Activated T-cell treated with anti-CD3 and anti-CD28 coated beads, Interleukin-2, amount 50 U/mL, for 48 hours (primary cell): ENCODE measurements at regions not wholly inside any gene's neighbourhood (a gene's known extent, or its start where the extent isn't known, plus 50 kb on each side); places are given as distances from the start of the nearest gene placed in this dataset.
"Not testable (repeated sequence)": the region's sequence is repeated elsewhere in the genome, so short reads cannot be mapped to it uniquely, and the experiment has no call there.

ENCODE experiments used
- DNase-seq, 2 experiments: peaks; one replicate each; pipeline ENCODE4 v3.0.0-alpha.2; 2020

GRCh38 chr4:126757219-126757618 lies 875.5 kb upstream of the INTU start:
- no peak for DNase-seq

DNA sequence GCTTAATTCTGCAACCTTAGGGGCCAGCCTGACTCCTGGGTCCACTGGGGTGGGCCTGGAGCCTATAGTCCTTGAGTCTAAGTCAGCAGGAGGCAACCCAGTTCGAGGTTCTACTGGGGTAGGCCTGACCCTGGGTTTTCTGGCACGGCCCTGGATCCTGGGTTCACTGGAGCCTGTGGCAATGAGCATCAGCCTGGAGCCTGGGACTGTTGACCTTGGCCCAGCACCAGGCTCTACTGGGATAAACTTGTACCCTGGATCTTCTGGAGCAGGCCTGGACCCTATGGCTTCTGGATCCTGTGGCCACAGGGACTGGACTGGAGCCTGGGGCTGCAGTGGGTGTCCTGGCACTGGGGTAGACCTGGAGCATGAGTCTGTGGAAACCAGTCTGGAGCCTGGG lies 874.3 kb upstream of the INTU start:
- DNase-seq: no peak

DNA sequence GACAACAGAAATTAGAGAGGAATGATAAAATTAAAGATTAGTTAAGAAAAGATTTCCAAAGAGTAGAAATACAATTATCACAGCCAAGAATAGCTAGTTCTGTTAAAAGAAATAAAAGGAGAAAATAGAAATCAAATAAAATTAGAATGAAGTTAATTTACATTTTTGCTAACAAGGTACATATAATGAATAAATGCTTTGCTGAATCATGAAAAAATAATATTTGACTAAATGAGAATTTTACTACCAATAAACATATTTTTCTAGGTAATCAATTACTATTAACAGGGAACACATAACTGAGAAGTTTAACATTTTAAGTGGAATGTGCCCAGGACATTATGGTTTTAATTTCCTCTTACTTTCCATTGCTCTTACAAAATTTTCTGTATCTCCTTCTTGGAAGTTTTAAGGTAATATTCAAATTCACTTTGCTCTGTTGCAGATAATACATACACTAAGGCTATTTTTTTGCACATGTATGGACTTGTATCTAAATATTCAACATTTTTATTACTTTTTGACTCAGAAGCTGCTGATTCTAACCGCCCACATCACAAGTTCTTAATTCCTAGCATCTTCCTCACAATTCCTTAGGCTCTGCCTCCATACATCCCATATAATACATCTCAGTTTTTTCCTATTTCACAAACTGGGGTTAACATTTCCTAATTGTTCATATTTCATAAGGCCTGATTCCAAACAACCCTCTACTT lies 870.7 kb upstream of the INTU start:
- DNase-seq: no peak

- no peak for DNase-seq
Measured at GRCh38 chr4:126762663-126763247, 870.0 kb upstream of the INTU start.

GRCh38 chr4:126766241-126766640 lies 866.5 kb upstream of the INTU start:
- no peak for DNase-seq

DNA sequence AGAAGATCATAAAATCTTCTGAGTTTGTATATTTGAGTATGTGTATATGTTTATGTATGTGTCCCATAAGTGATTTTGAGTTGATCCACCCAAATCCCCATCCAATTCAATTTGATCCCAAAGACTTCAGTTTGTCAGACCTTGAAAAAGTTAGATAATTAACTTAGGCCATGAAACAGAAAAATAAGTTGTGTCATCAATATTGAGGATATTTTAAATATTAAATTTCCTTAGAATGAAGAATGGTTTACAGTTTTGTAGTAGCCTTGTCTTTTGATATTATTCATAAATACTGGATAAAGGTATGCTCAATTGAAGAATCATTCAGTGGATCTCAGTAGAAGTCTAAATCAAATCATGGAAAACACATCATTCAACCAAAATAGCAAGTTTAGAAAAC lies 864.4 kb upstream of the INTU start:
- DNase-seq: no peak

DNA sequence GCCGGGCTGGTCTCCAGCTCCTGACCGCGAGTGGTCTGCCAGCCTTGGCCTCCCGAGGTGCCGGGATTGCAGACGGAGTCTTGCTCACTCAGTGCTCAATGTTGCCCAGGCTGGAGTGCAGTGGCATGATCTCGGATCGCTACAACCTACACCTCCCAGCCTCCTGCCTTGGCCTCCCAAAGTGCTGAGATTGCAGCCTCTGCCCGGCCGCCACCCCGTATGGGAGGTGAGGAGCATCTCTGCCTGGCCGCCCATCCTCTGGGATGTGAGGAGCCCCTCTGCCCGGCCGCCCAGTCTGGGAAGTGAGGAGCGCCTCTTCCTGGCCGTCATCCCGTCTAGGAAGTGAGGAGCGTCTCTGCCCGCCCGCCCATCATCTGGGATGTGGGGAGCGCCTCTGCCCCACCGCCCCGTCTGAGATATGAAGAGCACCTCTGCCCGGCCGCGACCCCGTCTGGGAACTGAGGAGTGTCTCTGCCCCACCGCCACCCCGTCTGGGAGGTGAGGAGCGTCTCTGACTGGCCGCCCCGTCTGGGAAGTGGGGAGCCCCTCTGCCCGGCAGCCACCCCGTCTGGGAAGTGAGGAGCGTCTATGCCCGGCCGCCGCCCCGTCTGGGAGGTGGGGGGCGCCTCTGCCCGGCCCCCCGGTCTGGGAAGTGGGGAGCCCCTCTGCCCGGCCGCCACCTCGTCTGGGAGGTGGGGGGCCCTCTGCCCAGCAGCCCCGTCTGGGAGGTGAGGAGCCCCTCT lies 861.8 kb upstream of the INTU start:
- not testable (repeated sequence) for DNase-seq

GRCh38 chr4:126771618-126772017 lies 861.1 kb upstream of the INTU start:
- DNase-seq: not testable (repeated sequence)

GRCh38 chr4:126772662-126773061 lies 860.1 kb upstream of the INTU start:
- DNase-seq: no peak

- no peak for DNase-seq
Measured at GRCh38 chr4:126775485-126776106, 857.2 kb upstream of the INTU start.

DNA sequence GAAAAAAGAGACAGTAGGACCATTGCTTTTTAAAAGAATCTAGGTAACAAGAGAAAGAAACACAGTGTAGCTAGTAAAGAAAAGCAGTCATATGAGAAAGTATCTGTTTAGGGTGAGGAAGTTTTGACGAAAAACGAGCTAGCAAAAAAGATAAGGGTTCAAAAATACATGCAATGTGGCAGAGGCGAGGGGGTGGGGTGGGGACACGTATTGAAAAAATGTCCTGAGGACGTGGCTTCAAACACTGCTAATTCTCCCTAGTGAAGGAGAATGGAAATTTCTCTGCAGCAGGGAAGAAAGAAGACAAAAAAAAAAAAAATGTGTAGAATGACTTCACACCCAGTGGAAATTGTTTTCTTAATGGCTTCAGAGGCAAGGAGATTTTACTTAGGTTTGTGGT lies 856.4 kb upstream of the INTU start:
- no peak for DNase-seq

- no peak for DNase-seq
Measured at GRCh38 chr4:126777649-126778048, 855.1 kb upstream of the INTU start.

GRCh38 chr4:126778348-126778747 lies 854.4 kb upstream of the INTU start:
- DNase-seq: no peak

DNA sequence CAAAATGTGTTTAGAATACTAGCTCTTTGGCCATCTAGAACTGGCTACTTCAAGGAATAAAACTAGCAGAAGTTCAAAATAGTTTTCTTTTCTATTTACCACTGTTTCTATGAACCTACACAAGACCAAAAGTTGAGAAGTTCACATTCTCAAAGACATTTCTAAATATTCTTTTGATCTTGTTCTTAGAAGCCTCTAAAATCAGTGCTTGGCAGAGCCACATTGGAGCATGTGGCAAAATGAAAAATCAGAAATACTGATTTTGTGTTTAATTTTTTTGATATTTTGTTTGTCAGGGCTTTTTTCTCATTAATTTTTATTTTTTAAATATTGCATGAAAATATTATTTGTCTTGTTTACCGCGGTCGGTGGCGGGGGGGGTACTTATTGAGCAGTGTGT lies 853.8 kb upstream of the INTU start:
- no peak for DNase-seq

- DNase-seq: no peak
Measured at GRCh38 chr4:126779436-126780166, 853.2 kb upstream of the INTU start.

DNA sequence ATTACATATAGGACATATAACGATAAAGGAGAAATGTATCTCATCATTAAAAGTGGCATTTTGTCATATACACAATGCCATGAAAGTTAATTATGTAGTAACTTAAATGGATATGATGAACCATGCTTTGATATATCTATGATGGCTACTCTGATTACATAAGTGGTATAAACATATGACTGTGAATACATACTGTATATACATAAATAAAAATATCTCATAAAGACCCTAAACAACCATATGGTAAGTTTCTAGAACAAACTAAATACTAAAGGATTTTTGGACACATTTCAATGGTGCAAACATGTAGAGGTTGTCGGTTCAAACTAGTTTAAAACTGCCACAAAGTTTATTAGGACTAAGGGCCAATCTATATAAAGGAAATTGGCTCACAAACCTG lies 849.6 kb upstream of the INTU start:
- DNase-seq: no peak

DNA sequence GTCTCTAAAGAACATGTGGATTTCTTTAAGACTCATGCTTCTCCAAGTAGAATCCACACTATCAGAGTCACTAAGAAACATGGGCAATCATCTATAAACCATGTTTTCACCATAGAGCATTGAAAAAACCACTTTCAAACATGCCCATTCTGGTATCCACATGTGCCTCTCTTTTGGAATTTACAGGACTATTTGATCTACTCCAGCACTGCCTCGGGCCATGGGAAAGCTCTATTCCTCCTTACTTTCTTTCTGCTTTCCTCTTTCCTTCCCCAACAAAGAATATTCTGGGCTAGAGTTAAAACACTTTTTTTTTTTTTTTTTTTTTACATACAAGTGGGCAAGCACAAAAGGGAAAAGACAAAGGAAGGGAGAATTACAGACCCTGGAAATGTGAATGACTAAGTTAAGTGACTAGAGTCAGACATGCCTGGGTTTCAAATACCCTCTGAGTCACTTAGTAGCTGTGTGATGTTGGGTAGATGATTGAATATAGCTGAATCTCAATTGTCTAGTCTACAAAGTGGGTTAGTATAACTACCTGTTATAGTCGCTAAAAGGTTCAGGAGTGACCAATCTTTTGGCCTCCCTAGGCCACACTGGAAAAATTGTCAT lies 847.7 kb upstream of the INTU start:
- DNase-seq: no peak

DNA sequence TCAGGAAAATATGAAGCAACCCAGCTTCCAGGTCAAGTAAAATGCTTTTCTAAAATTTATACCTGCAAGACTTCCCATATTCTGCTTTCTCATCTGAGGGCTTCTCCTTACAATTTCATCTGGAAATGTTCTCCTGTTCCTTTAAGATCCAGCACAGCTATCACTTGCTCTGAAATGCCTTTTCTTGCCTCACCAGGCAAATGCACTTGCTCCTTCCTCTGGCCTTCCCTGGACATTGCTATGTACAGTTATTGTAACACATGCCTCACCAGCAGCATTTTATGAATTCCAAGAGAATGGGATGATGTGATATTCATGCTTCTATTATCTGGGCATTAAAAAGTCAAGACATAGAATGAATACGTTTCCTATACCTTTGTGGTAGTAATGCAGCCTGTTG lies 842.1 kb upstream of the INTU start:
- DNase-seq: no peak

DNA sequence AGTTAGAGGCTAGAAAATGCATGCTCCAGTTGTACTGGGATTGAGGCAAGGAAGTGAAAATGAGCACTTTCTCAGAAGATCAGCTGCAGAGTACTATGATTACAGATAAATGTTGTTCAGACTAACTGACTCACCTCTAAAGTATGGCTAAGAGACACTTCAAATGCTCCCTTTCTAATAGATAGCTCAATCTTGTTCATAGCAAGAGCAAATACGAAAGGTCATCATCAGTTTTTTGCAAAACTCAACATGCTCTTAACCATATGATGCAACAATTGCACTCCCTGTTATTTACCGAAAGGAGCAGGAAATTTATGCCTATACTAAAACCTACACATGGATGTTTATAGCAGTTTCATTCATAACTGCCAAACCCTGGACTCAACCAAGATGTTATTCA lies 838.4 kb upstream of the INTU start:
- no peak for DNase-seq

DNA sequence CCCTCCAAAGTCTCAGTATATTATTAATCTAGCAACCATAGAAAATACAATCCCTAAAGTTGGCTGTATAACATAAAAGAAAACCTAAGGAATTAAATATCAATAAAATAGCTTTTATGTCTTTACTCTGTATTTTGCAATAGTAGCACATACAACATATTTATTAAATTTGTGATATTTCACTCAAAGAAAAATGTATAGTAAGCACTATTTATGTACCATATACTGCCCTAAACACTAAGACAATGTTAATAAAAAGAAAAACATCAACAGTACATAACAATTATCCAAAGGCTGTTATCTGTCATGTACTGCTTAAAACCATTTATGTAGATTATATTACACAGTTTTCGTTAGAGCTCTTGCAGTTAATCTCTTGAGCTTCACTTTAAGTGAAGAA lies 834.5 kb upstream of the INTU start:
- DNase-seq: no peak

- DNase-seq: no peak
Measured at GRCh38 chr4:126799416-126799815, 833.3 kb upstream of the INTU start.

DNA sequence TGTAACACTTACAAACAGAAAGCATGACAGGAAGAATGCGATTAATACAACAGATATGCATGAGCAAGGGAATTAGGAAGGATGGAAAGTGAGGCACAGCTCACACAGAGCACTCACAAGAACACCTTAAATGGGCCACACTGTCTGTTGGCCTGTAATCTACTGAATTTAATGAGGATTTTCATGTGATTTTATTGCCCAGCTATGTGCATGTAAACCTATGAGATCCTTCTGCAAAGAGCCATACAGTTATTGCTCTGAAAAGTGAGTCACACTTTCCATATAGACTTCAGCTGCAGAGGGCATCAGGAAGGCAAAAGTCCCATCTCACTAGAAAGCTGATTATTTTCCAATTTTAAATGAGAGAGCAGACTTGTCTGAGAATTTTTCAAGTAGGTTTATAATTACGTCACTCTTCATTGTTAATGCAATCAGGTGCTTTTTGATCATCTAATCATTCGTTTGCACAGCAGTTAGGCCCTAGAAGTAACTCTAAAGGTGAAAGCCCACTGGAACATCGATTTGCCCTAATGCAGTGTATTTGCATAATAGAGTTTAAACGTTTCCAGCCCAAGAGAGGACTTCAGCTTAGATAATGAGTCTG lies 832.7 kb upstream of the INTU start:
- DNase-seq: no peak
